ENCODE measurements at regions not wholly inside any gene's neighbourhood (a gene's known extent, or its start where the extent isn't known, plus 50 kb on each side); places are given as distances from the start of the nearest gene placed in this dataset.

GRCh38 chr13:50387051-50387581 is 371.9 kb downstream of the KCNRG start:
- TF ChIP-seq CTCF (IDR thresholded peaks at IDR 0.05 in 8 of 11, conservative IDR thresholded peaks at IDR 0.05 in 3 of 11) (peak in 5 of 11 experiments; percentile 12 to 39 (median 18)), POLR2A (IDR thresholded peaks at IDR 0.05) (no peak), POLR2AphosphoS5 (IDR thresholded peaks at IDR 0.05) (no peak)
